Neural crest cell (in vitro differentiated cells): ENCODE measurements at regions not wholly inside any gene's neighbourhood (a gene's known extent, or its start where the extent isn't known, plus 50 kb on each side); places are given as distances from the start of the nearest gene placed in this dataset.
"Not testable (repeated sequence)": the region's sequence is repeated elsewhere in the genome, so short reads cannot be mapped to it uniquely, and the experiment has no call there.

Experiments
- DNase-seq: peaks from one replicate; pipeline ENCODE4 v3.0.0; 2021; ENCODE audit warnings: low read depth, mixed read lengths, low spot score
- H3K27ac Mint-ChIP-seq: one replicate; pipeline ENCODE4 v1.8.0; 2021; ENCODE audit warnings: mild to moderate bottlenecking, mixed read lengths; ENCODE audit not compliant: unreplicated experiment
- H3K27me3 Mint-ChIP-seq: 2 replicates; pipeline ENCODE4 v1.8.0; 2021; ENCODE audit warnings: low read depth, mild to moderate bottlenecking, mixed read lengths
- H3K36me3 Mint-ChIP-seq: 2 replicates; pipeline ENCODE4 v1.8.0; 2021; ENCODE audit warnings: low read depth, mild to moderate bottlenecking, mixed read lengths
- H3K4me1 Mint-ChIP-seq: 2 replicates; pipeline ENCODE4 v1.8.0; 2021; ENCODE audit warnings: mixed read lengths
- H3K4me3 Mint-ChIP-seq: one replicate; pipeline ENCODE4 v1.8.0; 2021; ENCODE audit warnings: mild to moderate bottlenecking, mixed read lengths
- H3K9me3 Mint-ChIP-seq: 2 replicates; pipeline ENCODE4 v1.8.0; 2021; ENCODE audit warnings: mixed read lengths
- CTCF ChIP-seq: fragments of 200-600 bp; sonication (generic); conservative IDR thresholded peaks from 2 replicates; pipeline ENCODE4 v1.5.0; 2021; ENCODE audit warnings: antibody characterized with exemption, mild to moderate bottlenecking

DNA sequence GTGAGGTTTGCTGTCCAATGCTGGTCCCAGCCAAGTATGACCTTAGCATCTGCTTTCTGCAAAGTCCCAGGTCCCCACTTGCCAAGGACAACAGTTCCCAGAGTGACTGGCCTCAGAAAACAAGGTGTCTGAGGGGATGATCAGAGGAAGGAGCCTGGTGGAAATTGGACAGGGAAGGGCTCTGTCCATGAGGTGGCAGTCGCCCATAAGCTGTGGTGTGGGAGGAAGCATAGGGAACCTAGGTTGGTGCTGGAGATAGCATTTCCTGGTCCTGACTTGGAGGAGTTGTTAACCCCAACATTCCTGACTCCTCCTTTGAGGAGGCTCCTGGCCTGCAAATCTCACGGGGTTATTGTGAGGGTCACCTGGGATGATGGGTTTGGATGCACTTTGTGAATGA, 77.8 kb downstream of the LIMS4 start:
- not testable (repeated sequence) for H3K9me3 Mint-ChIP-seq, H3K27me3 Mint-ChIP-seq, H3K4me3 Mint-ChIP-seq, H3K4me1 Mint-ChIP-seq, DNase-seq, H3K36me3 Mint-ChIP-seq, H3K27ac Mint-ChIP-seq

DNA sequence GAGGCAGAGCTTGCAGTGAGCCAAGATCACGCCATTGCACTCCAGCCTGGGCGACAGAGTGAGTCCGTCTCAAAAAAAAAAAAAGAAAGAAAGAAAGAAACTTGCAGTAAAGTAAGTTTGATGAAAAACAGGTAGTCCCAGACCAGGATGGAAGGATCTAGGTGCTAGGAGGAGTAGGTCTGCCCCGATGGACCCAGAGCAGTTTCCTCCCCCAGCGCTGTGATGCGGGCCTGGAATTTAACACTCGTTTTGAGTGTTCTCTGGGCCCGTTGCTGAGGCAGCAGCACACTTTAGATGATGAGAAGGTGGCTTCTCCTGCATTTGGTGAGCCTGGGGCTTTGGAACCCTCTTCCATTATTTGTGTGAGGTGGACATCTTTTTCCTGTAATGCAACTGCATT, 80.2 kb downstream of the LIMS4 start:
- H3K9me3 Mint-ChIP-seq, DNase-seq, H3K27me3 Mint-ChIP-seq, H3K27ac Mint-ChIP-seq, H3K4me1 Mint-ChIP-seq, H3K4me3 Mint-ChIP-seq, H3K36me3 Mint-ChIP-seq: not testable (repeated sequence)

- H3K4me3 Mint-ChIP-seq, H3K27me3 Mint-ChIP-seq, H3K4me1 Mint-ChIP-seq, H3K27ac Mint-ChIP-seq, DNase-seq, H3K9me3 Mint-ChIP-seq, H3K36me3 Mint-ChIP-seq: not testable (repeated sequence)
These were observed 81.6 kb downstream of the LIMS4 start for GRCh38 chr2:110391035-110391418.

GRCh38 chr2:110390351-110391034, 82.1 kb downstream of the LIMS4 start:
- not testable (repeated sequence) for H3K36me3 Mint-ChIP-seq, H3K27ac Mint-ChIP-seq, H3K4me1 Mint-ChIP-seq, DNase-seq, H3K4me3 Mint-ChIP-seq, H3K9me3 Mint-ChIP-seq, H3K27me3 Mint-ChIP-seq
- TF ChIP-seq CTCF, result peak; percentile 16

- not testable (repeated sequence) for H3K27ac Mint-ChIP-seq, H3K4me1 Mint-ChIP-seq, H3K27me3 Mint-ChIP-seq, H3K9me3 Mint-ChIP-seq, DNase-seq, H3K36me3 Mint-ChIP-seq, H3K4me3 Mint-ChIP-seq
These were observed 85.6 kb downstream of the LIMS4 start for GRCh38 chr2:110387044-110387443.

DNA sequence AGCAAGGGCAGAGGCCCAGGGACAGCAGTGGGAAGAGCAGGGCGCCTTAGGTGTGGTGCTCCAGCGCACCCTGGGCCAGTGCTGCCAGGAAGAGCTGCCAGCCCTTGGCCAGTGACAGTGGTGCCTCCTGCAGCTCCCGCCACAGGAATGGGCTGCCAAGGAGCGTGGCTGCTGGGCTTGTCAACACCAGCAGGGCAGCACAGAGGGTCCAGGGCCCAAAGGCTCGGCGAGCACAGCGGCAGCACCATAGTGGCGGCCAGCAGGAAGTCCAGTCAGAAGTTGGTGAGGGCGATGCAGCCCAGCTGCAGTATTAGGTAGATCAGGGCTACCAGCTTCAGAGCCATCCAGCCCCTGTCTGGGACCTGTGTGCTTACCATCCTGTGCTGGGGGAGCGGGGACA, 86.1 kb downstream of the LIMS4 start:
- not testable (repeated sequence) for H3K4me1 Mint-ChIP-seq, H3K36me3 Mint-ChIP-seq, H3K9me3 Mint-ChIP-seq, H3K27ac Mint-ChIP-seq, DNase-seq, H3K27me3 Mint-ChIP-seq, H3K4me3 Mint-ChIP-seq

GRCh38 chr2:110384736-110385119, 87.9 kb downstream of the LIMS4 start:
- not testable (repeated sequence) for H3K9me3 Mint-ChIP-seq, H3K4me1 Mint-ChIP-seq, DNase-seq, H3K27me3 Mint-ChIP-seq, H3K4me3 Mint-ChIP-seq, H3K27ac Mint-ChIP-seq, H3K36me3 Mint-ChIP-seq

DNA sequence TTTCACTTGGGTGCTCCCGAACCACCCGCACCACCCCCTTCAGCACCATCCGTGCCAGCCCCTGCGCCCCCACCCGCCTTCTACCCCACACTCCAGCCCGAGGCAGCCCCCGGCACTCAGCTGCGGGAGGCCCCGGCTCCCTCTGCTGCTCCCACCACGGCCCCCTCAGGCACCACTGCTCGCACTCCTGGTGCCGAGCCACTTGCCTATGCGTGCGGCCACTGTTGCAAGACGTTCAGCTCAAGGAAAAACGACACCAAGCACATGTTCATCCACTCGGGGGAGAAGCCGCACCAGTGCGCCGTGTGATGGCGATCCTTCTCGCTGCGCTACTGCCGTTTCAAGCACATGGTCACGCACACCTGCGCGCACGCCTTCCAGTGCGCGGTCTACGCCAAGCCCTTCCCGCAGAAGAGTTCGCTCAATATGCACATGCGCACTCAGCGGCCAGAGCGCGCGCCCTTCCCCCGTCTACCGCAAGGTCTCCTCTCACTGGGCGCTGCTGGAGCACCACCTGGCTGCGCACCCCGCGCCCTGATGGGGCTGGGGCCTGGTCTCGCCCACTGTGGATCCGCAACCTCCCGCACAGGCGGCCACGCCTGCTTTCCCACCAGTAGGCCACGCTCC, 88.4 kb downstream of the LIMS4 start:
- H3K27me3 Mint-ChIP-seq, H3K4me3 Mint-ChIP-seq, H3K36me3 Mint-ChIP-seq, H3K27ac Mint-ChIP-seq, H3K9me3 Mint-ChIP-seq, DNase-seq, H3K4me1 Mint-ChIP-seq: not testable (repeated sequence)

GRCh38 chr2:110383163-110384048, 89.2 kb downstream of the LIMS4 start:
- not testable (repeated sequence) for H3K4me1 Mint-ChIP-seq, H3K27me3 Mint-ChIP-seq, DNase-seq, H3K9me3 Mint-ChIP-seq, H3K4me3 Mint-ChIP-seq, H3K27ac Mint-ChIP-seq, H3K36me3 Mint-ChIP-seq

DNA sequence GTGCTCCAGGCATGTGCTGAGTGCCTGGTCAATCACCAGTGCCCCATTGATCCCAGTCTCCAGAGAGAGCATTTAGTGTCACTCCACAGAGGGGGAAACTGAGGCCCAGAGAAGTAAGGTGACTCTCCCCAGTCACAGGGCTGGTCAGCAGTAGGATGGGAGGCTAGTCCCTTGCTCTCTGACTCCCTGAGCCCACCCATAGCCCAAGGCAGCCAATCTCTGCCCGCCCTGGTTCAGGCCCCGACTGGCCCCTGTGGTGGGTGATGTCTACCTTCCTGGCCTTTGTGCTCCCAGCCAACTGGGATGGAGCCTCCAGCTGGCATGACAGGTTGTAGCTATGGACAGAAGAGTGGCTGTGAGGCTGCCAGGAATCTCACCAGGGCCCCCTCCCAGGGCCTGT, 99.1 kb downstream of the LIMS4 start:
- H3K4me3 Mint-ChIP-seq, H3K9me3 Mint-ChIP-seq, H3K4me1 Mint-ChIP-seq, DNase-seq, H3K27me3 Mint-ChIP-seq, H3K27ac Mint-ChIP-seq, H3K36me3 Mint-ChIP-seq: not testable (repeated sequence)

DNA sequence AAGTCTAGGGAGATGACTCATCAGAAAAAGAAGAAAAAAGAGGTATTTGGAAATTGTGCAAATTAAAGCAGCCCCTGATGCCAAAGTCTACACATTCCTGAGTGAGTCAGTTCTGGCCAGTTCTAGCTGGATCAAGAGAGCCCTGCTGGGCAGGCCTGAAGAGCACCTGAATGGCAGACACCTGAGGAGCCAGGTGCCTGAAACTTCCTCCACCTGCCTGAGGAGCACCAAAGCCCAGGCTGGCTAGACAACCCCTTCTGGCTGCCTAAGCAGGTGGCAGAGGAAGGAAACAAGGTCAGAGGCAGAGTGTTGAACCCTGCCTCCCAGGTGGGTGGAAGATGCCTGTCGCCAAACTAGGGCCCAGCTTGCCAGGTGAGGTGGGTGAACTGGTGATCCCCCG, 101.0 kb downstream of the LIMS4 start:
- H3K27ac Mint-ChIP-seq, DNase-seq, H3K36me3 Mint-ChIP-seq, H3K27me3 Mint-ChIP-seq, H3K9me3 Mint-ChIP-seq, H3K4me1 Mint-ChIP-seq, H3K4me3 Mint-ChIP-seq: not testable (repeated sequence)

- not testable (repeated sequence) for H3K4me1 Mint-ChIP-seq, H3K27ac Mint-ChIP-seq, H3K9me3 Mint-ChIP-seq, H3K4me3 Mint-ChIP-seq, H3K27me3 Mint-ChIP-seq, DNase-seq, H3K36me3 Mint-ChIP-seq
These were observed 115.0 kb downstream of the LIMS4 start for GRCh38 chr2:110357616-110358015.
